DMS153 treated with DMSO at 0.1 percent for 48 hours (cell line): ENCODE measurements at regions not wholly inside any gene's neighbourhood (a gene's known extent, or its start where the extent isn't known, plus 50 kb on each side); places are given as distances from the start of the nearest gene placed in this dataset.
A peak's percentile ranks its signal among the peaks of the same experiment; 100 is the strongest.
"Not testable (repeated sequence)": the region's sequence is repeated elsewhere in the genome, so short reads cannot be mapped to it uniquely, and the experiment has no call there.

Experiments
- DNase-seq: peaks from one replicate; lab custom pipeline; 2025; ENCODE audit not compliant: unreplicated experiment; lab: John Stamatoyannopoulos, UW

DNA sequence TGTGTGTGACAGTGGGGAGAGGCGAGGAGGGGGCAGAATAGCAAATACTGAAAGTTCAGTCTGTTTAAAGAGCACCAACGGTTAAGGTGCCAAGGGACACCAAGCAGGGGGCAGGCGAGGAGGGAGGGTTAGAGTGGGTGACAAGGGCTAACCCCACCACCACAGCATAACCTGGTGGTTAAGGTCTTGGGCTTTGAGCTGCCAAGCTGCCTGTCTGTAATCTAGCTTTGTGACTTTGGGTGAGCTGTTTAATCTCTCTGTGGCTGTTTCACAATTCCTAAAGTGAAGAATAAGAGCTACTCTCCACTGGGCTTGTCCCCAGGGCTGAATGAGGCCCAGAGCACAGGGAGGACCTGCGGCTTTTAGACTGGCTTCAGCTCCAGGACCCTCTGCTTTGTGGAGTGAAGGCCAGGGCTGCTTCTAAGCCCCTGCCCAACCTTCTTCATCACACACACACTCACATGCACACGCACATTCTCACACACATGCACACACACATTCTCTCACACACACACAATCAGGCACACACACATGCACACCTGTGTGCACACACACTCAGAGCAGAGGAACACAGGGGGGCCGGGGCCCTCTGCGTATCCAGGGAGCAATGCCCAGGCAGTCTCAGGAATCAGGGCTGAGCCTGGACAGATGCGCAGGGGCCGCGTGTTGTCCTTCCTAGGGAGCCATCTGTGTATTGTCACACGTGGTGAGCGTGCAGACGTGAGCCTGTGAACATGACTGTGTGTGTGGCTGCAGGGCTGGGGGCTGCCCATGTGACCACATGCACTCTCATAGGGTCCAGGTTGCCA lies 101.6 kb upstream of the TARDBP start:
- no peak for DNase-seq

DNA sequence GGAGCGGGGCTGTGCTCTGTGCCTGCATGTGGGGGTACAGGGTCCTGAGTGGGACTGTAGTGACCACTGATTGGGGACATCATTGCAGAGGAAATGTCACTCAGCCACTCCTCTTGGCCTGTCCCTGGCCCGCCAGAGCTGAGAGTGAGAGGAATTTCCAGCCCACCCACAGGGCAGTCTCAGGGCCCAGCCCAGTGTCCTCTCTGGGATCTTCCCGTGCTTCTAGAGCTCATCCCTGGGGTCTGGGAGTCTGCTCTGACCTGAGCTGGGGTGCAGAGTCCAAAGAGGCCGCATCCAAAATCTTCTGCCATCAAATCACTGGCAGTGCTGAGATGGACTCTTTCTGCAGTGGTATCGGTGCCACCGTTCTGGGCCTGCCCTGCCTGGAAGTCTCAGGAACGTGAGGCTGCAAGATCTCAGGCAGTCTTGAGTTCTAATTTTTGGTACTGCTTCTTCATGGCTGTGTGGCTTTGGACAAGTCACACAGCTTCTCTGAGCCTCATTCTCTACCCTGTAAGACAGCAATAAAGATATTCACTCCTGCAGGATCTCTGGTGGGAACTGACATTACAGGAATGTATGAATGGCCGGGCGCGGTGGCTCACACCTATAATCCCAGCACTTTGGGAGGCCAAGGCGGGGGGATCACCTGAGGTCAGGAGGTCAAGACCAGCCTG lies 100.8 kb upstream of the TARDBP start:
- no peak for DNase-seq

DNA sequence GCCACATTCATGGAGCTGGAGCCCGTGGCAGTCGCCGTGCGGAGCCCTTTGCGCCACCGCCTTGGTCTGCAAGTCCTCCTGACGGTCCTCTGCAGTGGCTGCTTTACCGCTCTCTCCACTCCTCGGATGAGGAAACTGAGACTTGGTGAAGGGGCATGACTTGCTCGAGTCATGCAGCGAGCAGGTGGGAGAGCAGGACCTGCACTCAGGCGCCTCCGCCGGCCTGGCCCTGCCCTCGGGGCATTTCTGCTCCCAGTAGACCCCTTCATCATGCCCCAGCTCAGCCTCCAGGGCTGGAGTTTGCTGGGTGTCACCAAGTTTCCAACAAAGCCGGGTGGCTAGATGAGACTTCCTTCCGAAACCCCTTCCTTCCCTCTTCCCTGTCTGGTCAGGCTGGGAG lies 100.0 kb upstream of the TARDBP start:
- DNase-seq, result no peak

DNA sequence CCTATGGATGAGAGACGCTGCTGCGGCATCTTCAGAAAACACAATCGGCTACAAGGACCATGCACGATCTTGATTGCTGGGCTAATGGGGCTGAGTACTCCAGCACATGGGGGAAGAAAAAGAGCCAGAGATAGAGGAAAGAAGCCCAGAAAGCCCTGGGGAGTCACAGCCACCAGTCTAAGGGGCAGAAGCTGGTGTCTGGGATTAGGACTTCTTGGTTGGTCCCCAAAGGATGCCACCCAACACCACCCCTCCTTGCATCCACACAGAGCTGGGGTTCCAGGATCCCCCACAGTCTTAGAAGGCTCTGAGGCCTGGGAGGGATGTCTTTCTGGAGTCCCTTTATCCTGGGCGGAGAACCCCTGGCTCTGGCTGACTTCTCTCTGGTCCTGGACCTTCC lies 98.4 kb upstream of the TARDBP start:
- DNase-seq, result no peak

DNA sequence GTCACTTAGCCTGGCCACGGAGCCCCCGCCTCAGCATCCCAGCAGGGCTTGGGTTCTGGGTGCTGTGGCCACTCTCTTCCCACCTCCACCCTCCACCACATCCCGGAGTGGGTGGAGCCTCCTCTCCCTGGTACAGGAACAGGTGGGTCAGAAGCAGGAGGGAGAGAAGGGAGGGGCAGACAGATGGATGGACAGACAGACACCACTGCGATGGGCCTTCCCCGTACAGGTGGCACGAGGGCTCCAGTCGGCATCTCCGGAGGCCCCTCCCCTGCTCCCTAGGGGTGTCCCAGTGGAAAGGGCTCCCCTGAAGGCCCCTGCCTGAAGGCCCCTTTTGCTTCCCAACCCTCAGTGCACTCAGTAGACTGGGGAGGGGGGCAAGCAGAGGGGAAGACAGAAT lies 96.9 kb upstream of the TARDBP start:
- no peak for DNase-seq

DNA sequence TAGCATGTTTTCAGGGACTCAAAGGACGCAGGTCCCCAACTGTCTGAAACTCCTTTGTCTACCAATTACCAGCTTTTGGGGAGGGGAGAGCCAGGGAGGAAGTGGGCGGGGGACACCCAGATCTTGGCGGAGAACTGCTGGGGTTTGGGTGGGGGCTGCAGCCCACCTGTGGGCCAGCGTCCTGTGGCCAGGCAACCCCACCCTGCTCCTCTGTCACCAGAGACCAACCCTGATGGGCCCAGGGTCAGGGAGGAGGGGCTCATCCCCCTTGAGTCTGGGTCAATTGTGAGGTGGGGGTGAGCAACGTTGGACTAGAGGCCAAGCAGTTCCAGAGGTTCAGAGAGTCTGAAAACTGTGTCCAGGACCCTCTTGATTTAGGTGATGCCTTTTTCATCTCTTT lies 96.1 kb upstream of the TARDBP start:
- DNase-seq, result no peak

DNA sequence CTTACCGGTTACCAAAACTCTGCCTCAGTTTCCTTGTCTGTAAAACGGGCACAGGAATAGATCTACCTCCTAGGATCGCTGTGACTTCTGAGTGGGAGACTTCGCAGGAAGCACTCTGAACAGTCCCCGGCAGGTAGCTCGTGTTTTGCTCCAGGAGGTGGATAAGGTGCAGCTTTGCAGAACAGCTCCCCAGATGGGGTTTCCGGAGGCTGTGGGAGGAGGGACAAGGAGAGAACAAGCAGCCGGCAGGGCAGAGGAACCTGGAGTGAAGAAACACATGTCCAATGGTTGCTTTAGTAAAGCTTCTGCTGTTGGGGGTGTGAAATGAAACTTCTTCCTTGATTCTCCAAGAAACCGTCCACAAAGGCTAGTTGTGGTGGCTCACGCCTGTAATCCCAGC lies 95.5 kb upstream of the TARDBP start:
- DNase-seq, result no peak

DNA sequence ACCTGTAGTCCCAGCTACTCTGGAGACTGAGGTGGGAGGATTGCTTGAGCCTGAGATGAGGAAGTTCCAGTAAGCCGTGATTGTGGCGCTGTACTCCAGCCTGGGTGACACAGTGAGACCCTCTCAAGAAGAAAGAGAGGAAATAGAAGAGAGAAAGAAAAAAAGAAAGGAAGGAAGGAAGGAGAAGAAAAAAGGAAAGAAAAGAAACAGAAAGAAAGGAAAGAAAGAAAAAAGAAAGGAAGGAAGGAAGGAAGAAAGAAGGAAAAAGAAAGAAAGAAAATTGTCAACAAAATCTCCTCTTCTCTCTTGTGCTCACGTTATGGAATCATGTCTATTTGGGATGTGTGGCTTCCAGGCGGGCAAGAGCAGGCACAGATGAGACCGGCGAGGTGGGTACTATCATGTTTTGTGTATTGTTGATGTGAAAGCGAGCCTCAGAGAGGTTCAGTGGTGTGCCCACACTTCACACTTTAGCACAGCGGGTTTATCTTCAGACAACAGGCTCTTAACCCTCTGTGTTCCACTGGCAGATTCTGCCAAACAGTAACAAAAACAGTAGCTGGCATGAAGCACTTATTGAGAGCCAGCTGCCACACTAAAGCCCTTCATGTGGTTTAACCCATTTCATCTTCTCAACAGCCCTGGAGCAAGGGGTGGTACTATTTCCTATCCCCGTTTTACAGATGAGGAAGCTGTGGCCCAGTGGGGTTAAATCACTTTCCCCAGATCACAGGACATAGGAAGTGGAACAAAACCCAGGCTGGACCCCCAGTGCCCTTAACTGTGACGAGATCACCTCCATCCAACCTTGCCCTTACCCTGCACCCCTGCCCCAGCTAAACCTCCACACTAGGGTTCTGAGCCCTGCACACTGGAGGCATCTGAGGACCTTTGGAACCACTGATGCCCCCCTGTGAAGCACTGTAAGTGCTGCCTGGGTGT lies 94.7 kb upstream of the TARDBP start:
- DNase-seq, result no peak

DNA sequence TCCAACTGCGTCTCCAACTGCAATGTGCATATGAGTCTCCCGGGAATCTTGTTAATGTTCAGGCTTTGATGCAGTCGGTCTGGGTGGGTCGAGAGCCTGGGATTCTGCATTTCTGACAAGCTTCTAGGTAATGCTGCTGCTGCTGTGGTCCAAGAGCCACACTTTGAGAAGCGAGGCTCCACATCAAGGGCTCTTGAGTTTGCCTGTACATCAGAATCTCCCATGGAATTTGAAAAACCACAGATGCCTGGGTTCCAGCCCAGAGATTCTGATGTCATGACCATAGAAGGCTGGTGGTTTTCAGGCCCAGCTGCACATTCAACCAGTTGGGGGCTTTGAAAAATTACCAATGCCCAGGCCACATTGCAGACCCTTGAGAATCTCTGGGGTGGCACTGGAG lies 93.9 kb upstream of the TARDBP start:
- no peak for DNase-seq

DNA sequence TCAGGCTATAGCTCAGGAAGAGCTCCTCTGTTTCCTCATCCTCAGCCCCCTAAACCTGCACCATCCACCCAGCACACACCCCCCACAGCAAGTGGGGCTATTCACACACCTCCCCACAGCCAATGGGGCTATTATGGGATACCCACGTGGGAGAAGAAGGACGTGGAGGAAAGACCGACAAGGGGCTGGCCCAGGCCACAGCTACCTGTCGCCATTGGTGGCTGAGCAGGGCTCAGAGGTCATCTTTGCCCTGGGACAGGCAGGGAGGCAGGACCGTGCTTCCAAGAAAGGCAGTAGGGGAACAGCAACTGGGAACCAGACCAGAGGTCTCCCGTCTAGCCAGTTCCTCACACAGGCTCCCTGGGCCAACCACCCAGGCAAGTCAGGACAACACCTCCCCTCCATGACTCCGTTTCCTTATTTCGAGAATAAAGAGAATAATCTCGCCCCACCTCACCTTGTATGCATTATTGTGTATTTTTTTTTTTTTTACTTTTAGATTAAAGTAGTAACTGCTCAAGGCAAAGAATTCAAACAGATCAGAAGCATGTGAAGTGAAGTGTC lies 92.3 kb upstream of the TARDBP start:
- DNase-seq, result no peak

DNA sequence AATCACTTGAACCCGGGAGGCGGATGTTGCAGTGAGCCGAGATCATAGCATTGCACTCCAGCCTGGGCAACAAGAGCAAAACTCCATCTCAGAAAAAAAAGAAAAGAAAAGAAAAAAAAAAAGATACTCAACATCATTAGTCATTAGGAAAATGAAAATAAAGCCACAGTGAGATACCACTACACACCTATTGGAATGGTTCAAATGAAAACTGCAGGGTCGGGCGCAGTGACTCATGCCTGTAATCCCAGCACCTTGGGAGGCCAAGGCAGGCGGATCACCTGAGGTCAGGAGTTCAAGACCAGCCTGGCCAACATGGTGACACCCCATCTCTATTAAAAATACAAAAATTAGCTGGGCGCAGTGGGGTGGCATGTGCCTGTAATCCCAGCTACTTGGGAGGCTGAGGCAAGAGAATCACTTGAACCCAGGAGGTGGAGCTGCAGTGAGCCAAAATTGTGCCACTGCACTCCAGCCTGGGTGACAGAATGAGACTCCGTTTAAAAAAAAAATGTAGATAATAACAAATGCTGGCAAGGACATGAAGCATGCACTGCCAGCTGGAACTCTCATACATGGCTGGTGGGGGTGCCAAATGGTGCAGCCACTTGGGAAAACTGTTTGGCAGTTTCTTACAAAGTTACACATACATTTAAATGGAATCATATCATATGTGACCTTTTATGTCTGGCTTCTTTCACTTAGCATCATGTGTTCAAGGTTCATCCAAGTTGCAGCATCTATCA lies 90.0 kb upstream of the TARDBP start:
- not testable (repeated sequence) for DNase-seq

DNA sequence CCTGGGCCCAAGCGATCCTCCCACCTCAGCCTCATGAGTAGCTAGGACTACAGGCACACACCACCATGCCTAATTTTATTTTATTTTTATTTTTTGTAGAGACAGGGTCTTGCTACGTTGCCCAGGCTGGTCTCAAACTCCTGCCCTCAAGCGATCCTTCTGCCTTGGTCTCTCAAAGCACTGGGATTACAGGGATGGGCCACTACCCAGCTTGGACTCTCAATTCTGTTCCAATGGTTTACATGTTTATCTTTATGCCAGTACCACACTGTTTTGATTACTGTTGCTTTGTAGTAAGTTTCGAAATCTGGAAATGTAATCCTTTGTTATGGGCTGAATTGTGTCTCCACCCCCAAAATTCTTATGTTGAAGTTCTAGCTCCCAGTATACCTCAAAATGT lies 88.4 kb upstream of the TARDBP start:
- no peak for DNase-seq

DNA sequence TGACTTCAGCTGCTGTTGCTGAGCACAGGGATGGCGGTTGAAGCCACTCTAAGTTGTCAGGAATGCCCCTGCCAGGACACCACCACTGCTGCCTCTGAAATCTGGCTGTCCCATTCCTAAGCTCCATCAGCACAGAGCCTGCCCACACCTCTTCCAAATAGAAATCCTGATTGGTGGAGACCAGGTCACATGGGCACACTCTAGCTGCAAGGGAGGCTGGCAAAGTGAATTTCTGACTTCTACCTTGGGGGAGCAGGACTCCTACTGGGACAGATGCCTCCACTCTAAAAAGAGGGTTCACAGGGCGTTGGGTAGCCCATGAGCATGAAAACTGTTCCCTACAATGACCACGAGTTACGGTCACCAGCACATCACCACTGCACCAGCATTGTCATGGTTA lies 83.8 kb upstream of the TARDBP start:
- no peak for DNase-seq

DNA sequence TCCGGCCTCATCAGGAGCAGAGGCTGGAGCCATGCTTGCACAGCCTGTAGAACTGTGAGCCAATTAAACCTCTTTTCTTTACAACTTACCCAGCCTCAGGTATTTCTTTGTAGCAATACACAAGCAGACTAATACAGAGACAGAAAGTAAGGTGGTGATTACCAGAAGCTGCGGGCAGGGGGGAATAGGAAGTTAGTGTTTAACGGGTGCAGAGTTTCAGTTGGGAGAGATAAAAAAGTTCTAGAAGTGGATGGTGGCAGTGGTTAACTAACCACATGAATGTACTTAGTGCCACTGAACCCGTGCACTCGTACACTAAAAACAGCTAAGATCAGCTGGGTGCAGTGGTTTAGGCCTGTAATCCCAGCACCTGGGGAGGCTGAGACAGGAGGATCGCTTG lies 80.4 kb upstream of the TARDBP start:
- no peak for DNase-seq

DNA sequence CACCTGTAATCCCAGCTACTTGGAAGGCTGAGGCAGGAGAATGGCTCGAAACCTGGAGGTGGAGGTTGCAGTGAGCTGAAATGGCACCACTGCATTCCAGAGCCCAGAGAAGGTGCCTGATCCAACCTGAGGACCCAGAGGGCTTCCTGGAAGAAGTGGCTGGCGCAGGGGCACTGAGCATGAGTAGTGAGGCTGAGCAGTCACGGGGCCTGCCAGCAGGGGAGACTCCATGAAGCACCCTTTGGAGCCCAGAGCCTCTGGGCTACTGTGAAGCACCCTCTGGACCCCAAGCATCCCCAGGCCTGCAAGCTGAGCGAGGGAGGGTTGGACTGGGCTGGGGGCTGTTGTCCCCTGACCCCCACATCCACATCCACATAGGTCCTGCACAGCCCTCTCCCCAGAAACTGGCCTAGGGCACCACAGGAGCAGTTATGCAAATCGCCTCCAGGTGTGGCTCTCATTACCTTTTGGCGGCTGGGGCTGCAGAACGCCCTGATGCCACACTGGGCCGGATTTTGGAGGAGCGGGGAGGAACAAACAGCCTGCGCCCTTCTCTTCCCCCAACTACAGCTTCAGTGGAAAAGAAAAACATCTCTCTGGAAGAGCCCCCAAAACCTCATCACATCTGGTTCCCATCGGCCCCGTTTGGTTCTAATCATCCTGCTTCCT lies 78.2 kb upstream of the TARDBP start:
- DNase-seq, result no peak

DNA sequence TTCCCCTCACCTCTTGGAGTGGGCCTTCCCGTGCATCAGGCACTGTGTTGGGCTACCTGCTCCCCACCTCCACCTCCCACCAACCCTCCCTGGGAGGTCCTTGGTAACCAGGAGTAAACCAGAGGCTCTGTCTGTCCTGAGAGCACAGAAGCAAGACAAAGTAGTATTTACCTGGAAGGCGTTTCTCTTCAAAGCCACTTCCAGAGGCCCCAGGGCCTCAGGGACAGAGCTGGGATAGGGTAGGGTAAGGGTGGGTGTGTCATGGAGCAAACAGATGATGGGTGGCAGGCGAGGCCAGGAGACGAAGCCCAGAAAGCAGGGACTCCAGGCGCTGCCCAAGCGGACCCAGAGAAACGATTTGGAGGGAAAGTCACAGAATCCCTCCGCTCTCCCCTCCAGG lies 77.2 kb upstream of the TARDBP start:
- DNase-seq, result no peak

DNA sequence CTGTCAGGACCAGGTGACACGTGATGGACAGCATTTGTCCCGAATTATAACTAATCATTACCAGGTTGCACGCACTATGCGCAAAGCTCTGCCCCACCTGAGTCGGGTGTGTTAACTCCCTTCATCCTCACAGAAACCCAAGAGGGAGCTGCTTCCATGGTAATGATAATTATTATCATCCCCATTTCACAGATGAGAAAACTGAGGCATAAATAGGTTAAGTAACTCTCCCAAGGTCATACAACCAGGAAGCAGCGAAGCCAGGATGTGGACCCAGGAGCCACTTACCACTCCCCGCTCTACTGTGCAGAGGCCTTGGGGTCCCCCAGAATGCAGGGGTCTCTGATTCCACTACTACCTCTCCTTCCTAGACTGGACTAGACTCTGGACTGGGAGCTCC lies 76.7 kb upstream of the TARDBP start:
- DNase-seq, result no peak

DNA sequence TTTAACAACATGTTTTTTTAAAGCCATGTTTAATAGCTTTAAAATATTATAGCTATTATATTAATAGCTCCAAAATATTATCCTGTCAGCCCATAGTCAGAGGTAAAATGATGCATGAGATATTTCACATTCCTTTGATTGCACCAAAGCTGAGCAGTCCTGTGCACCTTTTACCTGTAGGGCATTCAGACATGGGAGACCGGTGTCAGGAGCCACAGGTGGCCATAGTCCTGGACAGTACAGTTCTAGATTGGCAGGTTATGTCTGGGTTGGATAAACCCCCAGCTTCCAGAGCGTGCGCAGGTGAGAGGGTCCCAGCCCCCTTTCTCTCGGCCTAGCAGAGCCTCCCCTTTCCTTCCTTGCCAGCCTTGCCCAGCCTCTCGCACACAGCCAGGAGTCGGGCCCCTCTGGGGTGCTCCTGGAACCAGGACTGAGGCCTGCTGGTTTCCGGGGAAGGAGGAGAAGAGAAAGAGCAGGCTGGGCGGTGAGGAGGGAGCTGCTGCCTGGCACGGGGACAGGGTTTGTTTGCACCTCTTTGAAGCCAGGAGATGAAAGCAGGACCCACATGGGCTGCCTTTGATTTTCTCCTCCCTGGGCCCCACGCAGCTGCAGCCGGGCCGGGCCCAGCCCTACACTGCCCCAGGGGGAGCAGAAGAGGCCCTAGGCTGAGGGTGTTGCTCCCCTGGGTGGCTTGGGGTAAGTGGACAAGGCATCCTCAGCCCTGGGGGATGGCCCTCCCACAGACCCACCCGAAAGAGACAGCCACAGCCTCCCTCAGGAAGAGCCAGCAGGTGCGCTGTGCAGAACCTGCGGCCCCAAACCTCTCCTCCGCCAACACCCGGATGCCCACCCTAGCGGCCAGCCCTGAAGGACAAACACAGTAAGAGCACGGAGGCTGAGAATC lies 75.2 kb upstream of the TARDBP start:
- peak; percentile 29 for DNase-seq

DNA sequence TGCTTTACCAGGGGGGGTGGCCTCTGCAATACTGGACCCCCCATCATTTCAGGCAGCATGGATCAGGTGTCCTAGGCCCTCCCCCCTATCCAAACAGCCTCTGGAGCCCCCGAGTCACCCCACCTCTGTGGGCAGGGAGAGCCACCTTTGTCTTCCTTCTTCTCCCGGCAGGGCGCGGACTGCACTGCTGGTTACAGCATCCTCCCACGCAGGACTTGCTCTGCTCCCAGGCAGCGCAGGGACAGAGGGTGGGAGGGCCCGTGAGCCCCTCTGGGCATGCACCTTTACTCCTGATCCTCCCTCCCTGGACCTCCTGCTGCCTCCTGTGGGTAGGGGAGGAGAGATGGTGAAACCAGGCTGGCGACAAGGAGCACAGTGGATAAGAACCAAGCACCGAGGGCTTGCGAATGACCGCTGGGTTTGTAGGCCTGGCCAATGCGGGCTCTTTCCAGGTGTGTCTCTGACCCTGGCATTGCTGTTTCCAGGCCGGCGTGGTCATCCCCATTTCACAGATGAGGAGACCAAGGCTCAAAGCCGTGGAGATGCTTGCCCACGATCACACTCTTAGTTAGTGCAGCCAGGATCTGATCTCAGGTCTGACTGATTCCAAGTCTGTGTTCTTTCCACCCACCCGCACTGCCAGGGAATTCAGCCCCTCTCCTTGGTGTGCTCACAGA lies 73.6 kb upstream of the TARDBP start:
- DNase-seq, result no peak
